GM12878 (cell line): ENCODE measurements at regions not wholly inside any gene's neighbourhood (a gene's known extent, or its start where the extent isn't known, plus 50 kb on each side); places are given as distances from the start of the nearest gene placed in this dataset.

Experiments
- CBFB ChIP-seq: IDR thresholded peaks from 2 replicates; pipeline ENCODE4 v1.6.1; 2016; ENCODE audit warnings: antibody characterized with exemption, low read depth
- IKZF1 ChIP-seq: fragments of 450-650 bp; conservative IDR thresholded peaks from 2 replicates; pipeline ENCODE4 v1.6.1; 2017; ENCODE audit warnings: antibody characterized with exemption, mild to moderate bottlenecking
- POU2F2 ChIP-seq: IDR thresholded peaks from 3 replicates; pipeline ENCODE4 v1.6.1; 2011; ENCODE audit warnings: low read depth, mild to moderate bottlenecking, low read length, borderline replicate concordance
- RAD21 ChIP-seq: IDR thresholded peaks from 2 replicates; pipeline ENCODE4 v1.6.1; 2011; ENCODE audit warnings: mild to moderate bottlenecking, low read depth, low read length, moderate library complexity; ENCODE audit not compliant: insufficient read depth
- RB1 ChIP-seq: fragments of 450-650 bp; formaldehyde crosslinking; IDR thresholded peaks from 2 replicates; pipeline ENCODE4 v1.6.1; 2017; ENCODE audit warnings: mild to moderate bottlenecking, borderline replicate concordance
- SMC3 ChIP-seq: IDR thresholded peaks from 2 replicates; pipeline ENCODE4 v1.6.1; 2011; ENCODE audit warnings: low read length, improper control_type of control experiment, borderline replicate concordance
- YY1 ChIP-seq: IDR thresholded peaks from 2 replicates; pipeline ENCODE4 v1.6.1; 2011; ENCODE audit warnings: low read depth, mild to moderate bottlenecking, low read length
- ZNF622 ChIP-seq: fragments of 450-650 bp; IDR thresholded peaks from 2 replicates; pipeline ENCODE4 v1.6.1; 2017; ENCODE audit warnings: mild to moderate bottlenecking, inconsistent platforms
- TF ChIP-seq, protein P1 (sequence below): IDR thresholded peaks from 2 replicates; pipeline ENCODE4 v1.6.1; 2011; ENCODE audit warnings: borderline replicate concordance, low read depth, mild to moderate bottlenecking, moderate library complexity, low read length; ENCODE audit not compliant: insufficient read depth, poor library complexity, severe bottlenecking
- TF ChIP-seq, protein P2 (sequence below): fragments of 450-650 bp; formaldehyde crosslinking; IDR thresholded peaks from 2 replicates; pipeline ENCODE4 v1.5.0; 2022; ENCODE audit warnings: mild to moderate bottlenecking, missing genetic modification characterization
- TF ChIP-seq, protein P3 (sequence below): fragments of 450-650 bp; IDR thresholded peaks from 2 replicates; pipeline ENCODE4 v1.6.1; 2016; ENCODE audit warnings: mild to moderate bottlenecking

DNA sequence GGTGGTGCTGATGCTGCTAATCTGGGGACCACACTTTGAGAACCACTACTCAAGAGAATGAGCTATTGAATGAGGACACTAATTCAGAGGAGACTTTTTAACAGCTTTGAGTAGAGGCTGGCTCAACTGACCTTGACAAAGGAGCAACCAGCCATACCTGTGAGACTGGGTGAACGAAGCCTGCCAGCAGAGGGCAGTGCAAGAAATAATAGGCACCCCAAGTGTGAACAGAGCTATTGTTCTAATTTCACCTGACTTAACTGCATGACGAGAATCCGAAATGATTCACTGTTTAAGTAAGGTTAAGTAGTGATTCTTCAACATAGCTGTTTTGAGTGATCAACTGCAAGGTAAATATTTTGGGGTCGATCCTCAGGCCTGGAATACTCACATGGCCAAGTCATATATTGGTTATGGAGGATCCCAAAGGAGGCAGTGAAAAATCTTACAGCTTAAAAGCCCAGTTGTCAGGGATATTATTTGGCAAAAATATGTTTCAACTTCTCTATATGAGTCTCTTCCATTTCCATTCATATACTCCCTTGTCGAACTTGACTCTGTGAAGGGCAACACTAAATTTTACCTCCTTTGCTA, 550.5 kb upstream of the MARCKS start (continued):
- TF ChIP-seq IKZF1 (0 out of 2 replicates have a peak, but pooled peaks have one; percentile 26), RAD21 (peak; percentile 81), CBFB (no peak), ZNF622 (no peak), RB1 (peak; percentile 49; the same call in 1 of the 2 replicates), YY1 (peak; percentile 79), SMC3 (peak; percentile 96), POU2F2 (peak; percentile 52; the same call in 1 of the 3 replicates)
- TF ChIP-seq, protein P1, sequence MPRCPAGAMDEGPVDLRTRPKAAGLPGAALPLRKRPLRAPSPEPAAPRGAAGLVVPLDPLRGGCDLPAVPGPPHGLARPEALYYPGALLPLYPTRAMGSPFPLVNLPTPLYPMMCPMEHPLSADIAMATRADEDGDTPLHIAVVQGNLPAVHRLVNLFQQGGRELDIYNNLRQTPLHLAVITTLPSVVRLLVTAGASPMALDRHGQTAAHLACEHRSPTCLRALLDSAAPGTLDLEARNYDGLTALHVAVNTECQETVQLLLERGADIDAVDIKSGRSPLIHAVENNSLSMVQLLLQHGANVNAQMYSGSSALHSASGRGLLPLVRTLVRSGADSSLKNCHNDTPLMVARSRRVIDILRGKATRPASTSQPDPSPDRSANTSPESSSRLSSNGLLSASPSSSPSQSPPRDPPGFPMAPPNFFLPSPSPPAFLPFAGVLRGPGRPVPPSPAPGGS: no peak
- TF ChIP-seq, protein P2, sequence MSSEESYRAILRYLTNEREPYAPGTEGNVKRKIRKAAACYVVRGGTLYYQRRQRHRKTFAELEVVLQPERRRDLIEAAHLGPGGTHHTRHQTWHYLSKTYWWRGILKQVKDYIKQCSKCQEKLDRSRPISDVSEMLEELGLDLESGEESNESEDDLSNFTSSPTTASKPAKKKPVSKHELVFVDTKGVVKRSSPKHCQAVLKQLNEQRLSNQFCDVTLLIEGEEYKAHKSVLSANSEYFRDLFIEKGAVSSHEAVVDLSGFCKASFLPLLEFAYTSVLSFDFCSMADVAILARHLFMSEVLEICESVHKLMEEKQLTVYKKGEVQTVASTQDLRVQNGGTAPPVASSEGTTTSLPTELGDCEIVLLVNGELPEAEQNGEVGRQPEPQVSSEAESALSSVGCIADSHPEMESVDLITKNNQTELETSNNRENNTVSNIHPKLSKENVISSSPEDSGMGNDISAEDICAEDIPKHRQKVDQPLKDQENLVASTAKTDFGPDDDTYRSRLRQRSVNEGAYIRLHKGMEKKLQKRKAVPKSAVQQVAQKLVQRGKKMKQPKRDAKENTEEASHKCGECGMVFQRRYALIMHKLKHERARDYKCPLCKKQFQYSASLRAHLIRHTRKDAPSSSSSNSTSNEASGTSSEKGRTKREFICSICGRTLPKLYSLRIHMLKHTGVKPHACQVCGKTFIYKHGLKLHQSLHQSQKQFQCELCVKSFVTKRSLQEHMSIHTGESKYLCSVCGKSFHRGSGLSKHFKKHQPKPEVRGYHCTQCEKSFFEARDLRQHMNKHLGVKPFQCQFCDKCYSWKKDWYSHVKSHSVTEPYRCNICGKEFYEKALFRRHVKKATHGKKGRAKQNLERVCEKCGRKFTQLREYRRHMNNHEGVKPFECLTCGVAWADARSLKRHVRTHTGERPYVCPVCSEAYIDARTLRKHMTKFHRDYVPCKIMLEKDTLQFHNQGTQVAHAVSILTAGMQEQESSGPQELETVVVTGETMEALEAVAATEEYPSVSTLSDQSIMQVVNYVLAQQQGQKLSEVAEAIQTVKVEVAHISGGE (CRISPR knock-in tag): no peak
- TF ChIP-seq, protein P3, sequence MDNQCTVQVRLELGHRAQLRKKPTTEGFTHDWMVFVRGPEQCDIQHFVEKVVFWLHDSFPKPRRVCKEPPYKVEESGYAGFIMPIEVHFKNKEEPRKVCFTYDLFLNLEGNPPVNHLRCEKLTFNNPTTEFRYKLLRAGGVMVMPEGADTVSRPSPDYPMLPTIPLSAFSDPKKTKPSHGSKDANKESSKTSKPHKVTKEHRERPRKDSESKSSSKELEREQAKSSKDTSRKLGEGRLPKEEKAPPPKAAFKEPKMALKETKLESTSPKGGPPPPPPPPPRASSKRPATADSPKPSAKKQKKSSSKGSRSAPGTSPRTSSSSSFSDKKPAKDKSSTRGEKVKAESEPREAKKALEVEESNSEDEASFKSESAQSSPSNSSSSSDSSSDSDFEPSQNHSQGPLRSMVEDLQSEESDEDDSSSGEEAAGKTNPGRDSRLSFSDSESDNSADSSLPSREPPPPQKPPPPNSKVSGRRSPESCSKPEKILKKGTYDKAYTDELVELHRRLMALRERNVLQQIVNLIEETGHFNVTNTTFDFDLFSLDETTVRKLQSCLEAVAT: 0 out of 2 replicates have a peak, but pooled peaks have one; percentile 30
